GM18951 (cell line): ENCODE measurements at regions not wholly inside any gene's neighbourhood (a gene's known extent, or its start where the extent isn't known, plus 50 kb on each side); places are given as distances from the start of the nearest gene placed in this dataset.

ENCODE experiments used
- POLR2A ChIP-seq: IDR thresholded peaks from 4 replicates; pipeline ENCODE4 v1.6.1; 2011; ENCODE audit warnings: mild to moderate bottlenecking; ENCODE audit not compliant: insufficient read length, insufficient read depth; ENCODE audit errors: extremely low read depth
- in situ Hi-C: fragments of 300-500 bp; cut with MboI; formaldehyde crosslinking; loops from one replicate; pipeline ENCODE4 v1.12.0; 2022; ENCODE audit warnings: low sequenced_read_pairs, mixed read lengths, inconsistent platforms; ENCODE audit not compliant: unreplicated experiment

DNA sequence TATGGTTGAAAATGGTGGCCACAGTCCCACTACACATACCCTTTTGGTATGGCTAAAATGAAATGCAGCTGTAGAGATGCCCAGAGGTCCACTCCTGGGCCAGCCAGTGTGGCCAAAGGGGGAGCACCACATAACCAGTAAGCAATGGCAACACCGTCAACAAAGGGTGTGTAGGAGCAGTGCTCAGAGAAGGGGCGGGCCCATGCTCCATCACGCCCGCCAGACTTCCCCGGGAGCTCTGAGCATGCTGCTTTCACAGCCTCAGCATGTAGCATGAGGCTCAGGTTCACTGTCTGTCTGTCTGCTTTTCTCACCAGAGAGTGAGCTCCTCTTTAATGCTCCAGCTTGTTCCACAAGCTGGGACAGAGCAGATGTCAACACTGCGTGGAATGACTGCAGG lies 537.6 kb downstream of the MATN1 start:
- in situ Hi-C loops: no loop called here
- no peak for TF ChIP-seq POLR2A

DNA sequence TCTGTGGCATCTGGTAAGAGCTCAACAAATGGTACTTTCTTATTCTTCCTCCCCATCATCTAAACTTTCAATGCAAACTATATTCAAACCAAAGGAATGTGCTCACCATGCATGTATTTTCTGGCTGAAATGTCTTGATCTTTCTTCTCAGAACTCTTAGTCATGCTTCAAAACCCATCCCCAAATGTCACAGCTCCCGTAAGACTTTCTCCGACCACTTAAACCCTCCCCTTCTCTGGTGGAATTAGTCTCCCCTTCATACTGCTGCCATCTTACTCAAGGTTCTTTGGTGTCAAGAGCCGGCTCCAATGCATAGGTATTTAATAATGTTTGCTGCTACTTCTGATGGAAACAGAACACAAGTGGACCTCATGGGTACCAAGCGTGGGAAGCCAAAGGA lies 538.1 kb downstream of the MATN1 start:
- in situ Hi-C loops: no loop called here
- TF ChIP-seq POLR2A: no peak

DNA sequence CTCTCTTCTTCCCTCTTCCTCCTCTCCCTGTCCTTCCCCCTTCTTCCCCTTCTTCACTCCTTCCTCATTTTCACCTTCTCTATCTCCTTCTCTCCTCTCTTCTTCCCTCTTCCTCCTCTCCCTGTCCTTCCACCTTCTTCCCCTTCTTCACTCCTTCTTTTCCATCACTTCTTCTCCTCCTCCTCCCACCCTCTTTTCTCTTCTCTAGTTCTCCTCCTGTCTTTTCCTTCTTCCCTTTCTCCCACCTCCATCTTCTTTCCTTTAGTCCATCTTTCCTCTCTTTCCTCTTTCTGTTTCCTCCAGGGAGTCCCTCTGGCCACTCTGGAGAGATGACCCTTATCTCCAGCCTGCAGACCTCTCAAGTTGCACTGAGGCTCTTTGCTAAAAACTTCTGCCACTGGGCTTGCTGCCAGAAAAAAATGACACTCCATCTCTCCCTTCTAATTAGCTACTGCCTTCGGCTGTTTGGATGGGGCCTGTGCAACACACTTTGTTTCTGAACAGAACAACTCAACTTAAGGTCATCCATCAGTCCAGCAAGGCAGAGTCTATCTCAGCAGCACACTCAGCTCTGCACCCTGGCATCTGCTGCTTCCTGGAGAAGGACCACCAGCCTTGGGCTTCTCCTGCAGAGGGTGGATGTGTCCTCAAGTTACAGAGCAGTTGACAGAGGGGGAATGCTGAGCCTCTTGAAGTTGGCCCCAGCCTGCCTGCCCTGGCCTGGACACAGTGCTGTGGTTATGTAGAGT lies 538.8 kb downstream of the MATN1 start:
- in situ Hi-C loops: no loop called here
- no peak for TF ChIP-seq POLR2A

DNA sequence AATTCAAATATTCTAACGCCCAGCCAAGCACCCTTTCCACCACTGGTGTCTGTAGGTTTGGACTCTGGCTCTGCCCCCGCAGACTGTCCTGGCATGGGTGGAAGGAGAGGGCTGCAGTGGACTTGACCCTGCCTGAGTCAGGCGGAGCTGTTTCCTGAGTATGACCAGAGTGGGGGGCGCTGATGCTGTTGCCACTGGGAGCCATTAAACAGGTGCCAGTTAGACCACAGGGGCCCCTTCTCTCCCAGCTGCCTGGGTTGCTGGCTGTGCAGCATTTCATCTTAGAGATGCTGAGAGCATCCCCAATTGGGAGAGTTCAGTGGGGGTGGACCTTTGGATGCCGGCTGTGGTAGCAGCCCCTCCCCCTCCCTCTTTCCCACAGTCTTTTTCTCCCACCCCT lies 539.5 kb downstream of the MATN1 start:
- TF ChIP-seq POLR2A: no peak
- in situ Hi-C loops: no loop called here

DNA sequence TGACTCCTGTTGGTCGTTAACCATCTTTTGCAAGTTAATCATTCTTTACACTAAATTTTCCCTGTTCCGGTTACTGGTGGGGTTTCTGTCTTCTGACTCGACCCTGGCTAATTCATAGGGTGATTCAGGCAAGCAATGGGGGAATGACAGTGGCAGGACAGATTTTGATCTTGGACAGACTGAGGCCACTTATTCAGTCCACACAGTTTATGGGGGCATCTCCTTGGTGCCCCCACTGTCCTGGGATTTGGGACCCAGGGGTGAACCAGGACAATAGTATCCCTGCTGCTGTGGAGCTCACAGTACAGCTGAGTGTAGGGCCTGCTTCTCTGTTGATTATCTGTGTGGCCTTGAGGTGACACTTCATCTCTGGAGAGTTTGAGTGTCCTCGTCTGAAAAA lies 540.4 kb downstream of the MATN1 start:
- in situ Hi-C loops: no loop called here
- no peak for TF ChIP-seq POLR2A

DNA sequence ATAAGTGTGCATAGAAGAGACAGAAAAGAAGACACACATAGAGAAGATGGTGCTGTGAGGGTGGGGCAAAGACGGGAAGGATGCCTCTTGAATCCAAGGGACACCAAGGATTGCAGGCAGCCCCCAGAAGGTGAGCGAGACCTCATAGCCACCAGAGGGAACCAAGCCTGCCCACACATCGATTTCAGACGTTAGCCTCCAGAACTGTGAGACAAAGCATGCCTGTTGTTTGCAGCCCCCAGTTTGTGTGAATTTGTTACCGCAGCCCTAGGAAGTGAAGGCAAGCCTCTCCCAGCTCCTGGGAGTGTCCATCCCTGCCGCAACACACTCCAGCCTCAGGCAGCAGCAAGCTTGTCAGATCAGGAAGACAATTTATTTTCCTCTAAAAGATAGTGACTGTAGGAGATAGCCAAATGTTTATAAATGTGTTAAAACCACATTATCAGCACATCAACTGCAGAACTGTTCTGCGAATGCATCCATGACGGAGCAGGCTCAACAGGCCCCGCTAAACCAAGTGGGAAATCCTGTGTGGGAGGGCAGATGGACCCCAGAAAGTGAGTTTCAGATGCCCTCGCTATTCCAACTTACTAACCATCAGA lies 543.3 kb downstream of the MATN1 start:
- no peak for TF ChIP-seq POLR2A
- in situ Hi-C loops: no loop called here

DNA sequence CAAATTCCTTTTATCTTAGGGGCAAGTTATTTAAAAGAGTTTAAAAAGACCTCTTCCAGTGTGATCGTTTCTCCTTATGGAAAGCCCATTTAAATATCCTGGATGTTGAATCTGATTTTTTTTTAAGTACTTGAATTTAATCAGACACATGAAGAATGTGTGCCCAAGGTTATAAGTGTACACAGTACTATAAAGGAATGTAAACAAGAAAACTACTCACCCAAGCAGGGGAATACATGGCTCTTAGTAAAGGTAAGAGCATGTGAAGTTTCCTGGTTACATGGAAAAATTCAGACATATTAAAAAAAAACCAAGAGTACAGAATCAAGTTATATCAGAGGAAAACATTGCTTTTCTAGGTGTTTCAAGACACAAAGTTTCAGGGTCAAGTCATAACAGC lies 546.9 kb downstream of the MATN1 start:
- in situ Hi-C loops: no loop called here
- no peak for TF ChIP-seq POLR2A

DNA sequence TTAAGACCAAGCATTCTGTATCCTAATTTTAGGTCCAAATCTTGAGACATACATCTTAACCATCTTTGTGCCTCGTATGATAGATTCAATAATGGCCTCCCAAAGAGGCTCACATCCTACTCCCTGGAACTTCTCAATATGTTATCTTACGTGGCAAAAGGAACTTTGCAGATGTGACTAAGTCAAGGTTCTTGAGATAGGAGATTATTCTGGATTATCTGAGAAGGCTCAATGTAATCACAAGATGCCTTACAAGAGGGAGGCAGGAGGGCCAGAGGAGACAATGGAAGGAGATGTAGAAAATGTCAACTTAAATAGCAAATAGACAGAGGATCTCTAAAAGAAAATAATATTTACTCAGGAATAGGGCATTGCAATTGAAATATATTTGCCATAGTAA lies 548.9 kb downstream of the MATN1 start:
- in situ Hi-C loops: no loop called here
- TF ChIP-seq POLR2A: no peak

DNA sequence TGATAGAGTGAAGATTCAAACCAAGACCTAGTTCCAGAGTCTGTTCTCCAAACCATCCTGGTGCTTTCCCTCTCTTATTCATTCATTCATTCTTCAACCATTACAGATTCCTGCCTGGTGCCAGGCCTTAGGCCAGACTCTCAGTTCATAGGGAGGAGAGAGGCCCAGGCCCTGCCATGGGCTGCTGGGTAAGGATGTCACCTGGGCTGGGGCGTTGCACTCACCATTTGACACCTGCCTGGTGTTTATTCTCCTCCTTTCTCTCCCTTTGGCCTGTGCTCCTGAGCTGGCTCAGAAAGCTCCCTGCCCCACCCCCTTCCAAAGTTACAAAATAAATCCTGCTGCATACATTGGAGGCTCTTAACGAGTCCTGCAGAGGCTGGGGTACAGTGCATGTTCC lies 549.8 kb downstream of the MATN1 start:
- in situ Hi-C loops: no loop called here
- TF ChIP-seq POLR2A: no peak

DNA sequence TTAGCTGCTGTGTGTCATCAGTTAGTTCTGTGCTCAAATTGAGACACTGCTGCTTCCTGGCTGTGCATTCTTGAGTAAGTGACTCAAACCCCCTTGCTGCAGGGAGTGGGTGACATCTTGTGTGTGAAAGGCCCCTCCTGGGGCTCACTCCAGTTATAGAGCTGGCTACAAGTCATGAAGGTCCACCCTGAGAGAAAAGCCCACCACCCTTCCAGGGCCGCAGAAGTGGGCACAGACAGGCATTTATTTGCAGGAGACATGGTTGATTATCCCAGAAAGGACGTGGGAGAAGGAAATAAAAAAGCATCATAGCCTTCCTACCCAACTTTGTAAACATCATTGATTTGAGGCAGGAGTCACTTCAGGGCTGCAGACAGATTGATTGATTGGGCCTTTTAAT lies 550.6 kb downstream of the MATN1 start:
- no peak for TF ChIP-seq POLR2A
- in situ Hi-C loops: no loop called here

DNA sequence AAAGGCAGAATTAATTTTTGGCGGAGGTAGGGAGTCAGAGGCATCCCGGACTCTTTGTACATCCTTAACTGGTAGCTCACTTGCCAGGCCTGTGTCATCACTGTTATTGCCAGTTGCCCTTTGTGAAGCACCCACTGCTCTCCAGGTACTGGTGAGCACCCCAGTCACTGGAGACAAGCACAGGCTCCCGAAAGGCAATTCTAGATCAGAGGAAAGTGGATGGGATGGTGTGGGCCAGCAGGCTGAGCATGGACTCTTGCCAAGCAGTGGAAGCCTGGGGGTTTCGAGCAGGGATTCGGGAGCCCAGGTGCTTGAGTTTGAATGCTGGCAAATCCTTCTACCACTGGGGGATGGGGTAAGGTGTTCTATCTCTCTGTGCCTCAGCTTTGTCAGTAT lies 551.1 kb downstream of the MATN1 start:
- no peak for TF ChIP-seq POLR2A
- in situ Hi-C loops: no loop called here

DNA sequence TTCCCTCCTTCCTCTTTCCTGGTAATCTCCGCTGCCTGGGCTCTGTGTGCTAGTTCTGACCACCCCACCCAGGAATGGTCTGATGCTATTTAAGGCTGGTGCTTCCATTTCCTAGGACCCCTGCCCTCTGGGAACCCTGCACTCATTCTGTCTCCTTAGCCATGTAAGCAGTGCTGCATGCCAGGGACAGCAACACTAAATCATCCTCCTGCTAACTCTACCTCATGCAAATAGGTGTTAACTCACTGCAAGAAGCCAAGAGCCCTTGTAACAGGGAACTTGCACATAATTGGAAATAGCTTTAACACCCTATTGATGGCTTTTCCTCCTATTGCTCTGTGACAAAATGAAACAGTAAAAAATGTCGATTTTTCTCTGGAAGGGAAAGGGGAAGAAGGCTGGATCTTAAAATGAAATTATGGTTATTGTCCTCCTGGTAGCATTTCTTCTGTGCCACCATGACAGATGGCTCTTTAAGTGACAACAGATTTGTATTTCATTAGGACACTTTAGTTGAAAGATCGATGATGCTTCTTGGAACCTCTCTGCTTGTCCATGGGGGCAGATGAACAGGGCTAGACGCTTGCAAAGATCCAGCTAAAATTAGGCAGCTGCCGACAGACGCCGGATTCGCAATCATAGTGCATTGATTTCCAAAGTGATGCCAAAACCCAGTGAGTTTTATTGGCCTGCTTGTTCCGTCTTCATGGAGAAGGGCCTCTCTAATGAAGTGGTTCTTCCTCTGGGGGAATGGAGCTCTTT lies 551.7 kb downstream of the MATN1 start:
- in situ Hi-C loops: no loop called here
- TF ChIP-seq POLR2A: no peak

DNA sequence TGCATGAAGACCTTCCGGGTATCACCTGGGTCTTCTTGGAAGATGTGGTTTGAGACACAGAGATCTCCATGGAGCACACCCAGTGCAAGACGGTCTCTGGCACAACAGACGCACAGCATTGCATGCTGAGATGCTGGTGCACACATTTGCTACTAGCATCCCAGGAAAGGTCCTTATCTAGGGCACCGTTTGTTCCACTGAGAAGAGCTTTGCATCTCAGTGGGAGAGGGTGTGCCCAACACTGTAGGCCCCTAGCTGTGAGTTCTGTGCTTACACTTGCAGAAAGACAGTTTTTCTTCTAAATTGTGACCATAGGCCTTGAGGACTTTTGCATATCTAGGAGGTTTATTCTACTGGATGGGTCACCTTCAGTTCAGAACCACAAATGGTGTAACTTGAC lies 554.1 kb downstream of the MATN1 start:
- TF ChIP-seq POLR2A: no peak
- in situ Hi-C loops: no loop called here

DNA sequence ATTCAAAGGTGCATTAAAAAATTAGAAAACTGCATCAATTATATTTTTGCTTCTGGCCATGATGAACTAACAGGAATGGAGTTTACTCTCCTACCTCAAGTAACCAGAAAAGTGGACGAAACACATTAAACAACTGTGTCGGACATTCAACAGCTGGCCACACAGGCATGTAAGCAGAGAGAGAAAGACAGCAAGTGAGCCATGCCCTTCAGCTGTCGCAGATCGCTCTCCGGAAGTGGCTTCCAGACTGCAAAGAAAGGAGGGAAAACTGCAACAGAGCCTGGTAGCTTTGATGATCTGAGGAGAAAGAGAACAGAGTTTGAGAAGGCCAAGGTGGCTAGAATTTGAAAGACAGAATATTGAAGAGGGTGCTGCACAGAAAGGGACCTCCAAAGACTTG lies 557.2 kb downstream of the MATN1 start:
- TF ChIP-seq POLR2A: no peak
- in situ Hi-C loops: no loop called here
